T follicular helper cell (primary cell): ENCODE measurements at regions not wholly inside any gene's neighbourhood (a gene's known extent, or its start where the extent isn't known, plus 50 kb on each side); places are given as distances from the start of the nearest gene placed in this dataset.

Experiments used
- DNase-seq: peaks from one replicate; pipeline ENCODE4 v3.0.0-alpha.2; 2020; ENCODE audit warnings: low read depth

GRCh38 chr11:128261011-128261421 lies 326.3 kb downstream of the ETS1 start:
- no peak for DNase-seq

DNA sequence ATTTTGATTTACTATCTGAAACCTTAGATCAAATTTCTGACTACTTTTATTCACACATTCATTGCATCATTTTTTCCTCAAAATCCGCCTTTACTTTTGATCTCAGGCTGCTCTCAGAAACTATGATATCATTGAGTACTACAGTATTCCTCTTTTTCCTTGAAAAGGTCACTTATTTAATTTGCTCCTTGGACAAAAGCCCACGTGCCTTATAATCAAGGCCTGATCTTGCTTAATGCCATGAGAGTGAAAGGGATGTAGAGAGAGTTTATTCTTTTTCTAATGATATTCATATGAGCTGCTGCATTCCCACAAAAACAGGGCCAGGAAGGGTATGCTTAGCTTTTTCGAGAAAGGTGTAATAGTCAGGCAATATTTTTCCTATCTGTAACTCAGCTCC lies 327.0 kb downstream of the ETS1 start:
- no peak for DNase-seq

- no peak for DNase-seq
Observed at GRCh38 chr11:128259816-128260215, 327.5 kb downstream of the ETS1 start.

GRCh38 chr11:128254941-128255340 lies 332.4 kb downstream of the ETS1 start:
- DNase-seq, result no peak

- DNase-seq, result no peak
Observed at GRCh38 chr11:128251140-128251539, 336.2 kb downstream of the ETS1 start.

DNA sequence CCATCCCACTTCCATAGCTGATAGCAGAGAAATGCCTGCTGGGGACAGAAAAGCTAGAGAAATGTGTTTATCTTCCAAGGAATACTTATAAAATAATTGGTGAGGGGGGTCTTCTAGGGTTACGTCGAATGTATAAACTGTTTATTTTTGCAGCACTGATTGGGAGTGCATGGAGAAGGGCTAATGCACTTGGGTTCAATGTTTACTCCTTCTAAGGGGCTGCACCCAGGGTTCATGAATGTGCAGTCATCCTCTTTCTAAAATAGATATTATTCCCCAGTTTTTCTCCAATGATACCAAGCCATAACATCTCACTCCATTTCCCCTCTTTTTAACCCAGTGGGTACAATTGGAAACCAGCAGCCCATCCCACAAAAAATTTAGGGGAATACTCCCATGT lies 336.9 kb downstream of the ETS1 start:
- no peak for DNase-seq

GRCh38 chr11:128246810-128247594 lies 340.4 kb downstream of the ETS1 start:
- no peak for DNase-seq

DNA sequence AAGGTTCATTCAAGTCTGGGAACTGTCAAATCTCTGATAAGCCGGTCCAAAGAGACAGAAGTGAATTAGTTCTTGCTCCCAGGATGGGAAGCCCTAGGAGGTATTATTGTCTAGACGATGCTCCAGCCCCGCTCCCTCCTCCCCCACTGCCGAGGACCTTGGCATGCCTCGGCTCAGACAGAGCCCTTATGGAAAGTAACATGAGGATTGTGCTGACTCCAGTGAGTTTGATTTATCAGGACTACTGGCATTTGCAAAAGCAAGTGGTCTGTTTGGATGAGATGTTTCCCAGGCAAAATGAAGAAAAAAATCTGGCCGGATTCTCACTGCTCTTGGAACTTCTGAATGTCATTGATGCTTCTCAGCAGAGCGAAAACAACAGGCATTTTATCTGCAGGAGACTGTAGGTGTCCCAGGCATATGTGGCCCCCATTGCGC lies 341.0 kb downstream of the ETS1 start:
- DNase-seq, result no peak

DNA sequence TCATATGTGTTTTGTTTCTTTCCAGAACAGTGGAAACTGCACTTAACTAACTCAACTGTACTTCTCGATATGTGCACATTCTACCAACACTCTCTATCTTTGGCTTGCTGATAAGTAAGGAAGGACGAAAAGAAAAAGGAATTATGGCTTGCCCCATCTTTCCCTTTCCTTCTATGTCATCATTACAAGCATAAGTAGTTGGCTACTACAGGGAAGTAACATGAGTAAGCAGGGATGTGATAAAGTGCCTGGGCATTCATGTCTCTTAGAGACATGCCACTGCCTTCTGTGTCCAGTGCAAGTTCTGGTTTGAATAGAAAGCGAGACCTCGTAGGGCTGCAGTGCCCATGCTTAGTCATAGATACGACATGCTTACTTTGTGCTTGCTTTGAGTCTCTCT lies 342.5 kb downstream of the ETS1 start:
- DNase-seq, result no peak

- no peak for DNase-seq
Observed at GRCh38 chr11:128242451-128242850, 344.9 kb downstream of the ETS1 start.

- no peak for DNase-seq
Observed at GRCh38 chr11:128240546-128240945, 346.8 kb downstream of the ETS1 start.

DNA sequence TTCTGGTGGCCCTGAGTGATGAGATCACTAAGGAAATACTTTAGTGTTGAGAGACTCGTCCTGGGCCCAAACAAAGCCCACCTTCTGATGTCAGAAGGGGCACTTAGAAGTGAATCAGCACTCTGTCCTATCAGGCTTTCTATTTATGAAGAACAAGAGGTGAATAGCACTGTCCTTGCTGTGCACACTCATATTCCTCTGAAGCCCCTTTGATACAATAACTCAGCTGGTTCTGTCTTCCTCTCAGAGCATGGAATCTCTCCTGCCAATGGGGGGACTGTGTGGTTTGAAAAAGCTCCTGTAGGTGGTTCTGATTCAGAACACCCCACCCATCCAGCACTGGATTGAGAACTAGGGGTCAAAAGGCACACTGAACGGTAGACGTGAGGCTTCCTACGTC lies 348.1 kb downstream of the ETS1 start:
- DNase-seq, result no peak

- no peak for DNase-seq
Observed at GRCh38 chr11:128238521-128239265, 348.7 kb downstream of the ETS1 start.

- DNase-seq, result no peak
Observed at GRCh38 chr11:128236506-128237498, 350.6 kb downstream of the ETS1 start.

DNA sequence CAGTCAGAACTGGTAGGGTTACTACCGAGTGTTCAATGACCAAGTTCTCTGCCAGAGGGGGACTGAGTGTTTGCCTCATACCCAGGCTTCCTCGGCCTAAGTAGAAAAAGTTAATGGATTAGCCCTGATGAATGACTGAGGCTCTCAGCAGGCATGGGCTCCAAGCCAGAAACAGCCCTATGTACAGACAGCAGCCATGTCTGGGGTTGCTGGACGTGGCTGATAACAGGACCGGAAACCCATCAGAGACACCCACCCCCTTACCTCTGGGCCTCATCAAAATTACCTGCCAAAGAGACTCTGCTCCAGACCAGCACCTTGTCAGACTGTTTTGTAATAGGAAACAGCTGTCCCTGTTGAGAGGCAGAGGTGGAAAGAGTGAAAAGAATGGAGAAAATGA lies 351.4 kb downstream of the ETS1 start:
- DNase-seq, result no peak

DNA sequence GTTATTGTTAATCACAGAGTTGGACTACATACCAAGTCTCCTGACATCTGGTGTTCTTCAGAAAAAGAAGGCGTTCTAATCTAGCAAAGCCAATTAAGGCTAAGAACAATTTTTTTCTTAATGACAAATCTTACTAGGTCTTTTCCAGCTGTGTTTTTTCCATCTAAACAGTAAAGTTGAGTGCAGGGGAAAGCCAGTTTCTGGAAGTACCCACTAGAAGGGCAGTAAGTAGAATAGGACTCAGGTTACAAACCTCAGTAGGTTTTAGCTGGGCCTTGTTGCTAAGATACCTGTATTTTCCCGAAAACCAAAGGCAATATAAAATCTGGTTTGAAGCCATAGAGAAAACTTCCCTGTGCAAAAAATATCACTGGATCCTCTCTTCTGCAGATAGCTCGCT lies 351.9 kb downstream of the ETS1 start:
- DNase-seq, result no peak

DNA sequence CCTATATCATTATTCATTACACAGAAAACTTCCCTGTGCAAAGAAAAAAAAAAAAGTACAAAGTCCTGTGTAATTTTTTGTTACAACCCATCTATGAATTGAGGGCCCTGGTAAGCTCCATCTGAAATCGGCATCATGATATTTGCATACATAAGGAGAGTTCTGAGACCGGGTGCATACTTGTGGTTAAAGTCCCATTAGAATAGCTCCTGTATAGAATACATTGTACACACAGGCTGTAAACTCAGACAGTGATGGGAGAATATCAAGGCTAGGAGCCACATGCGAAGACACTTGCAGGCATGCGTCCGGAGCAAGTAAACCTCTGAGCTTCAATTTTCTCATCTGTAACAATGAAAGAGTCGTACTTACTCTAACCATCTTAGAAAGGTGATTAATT lies 353.2 kb downstream of the ETS1 start:
- no peak for DNase-seq

GRCh38 chr11:128232588-128232987 lies 354.8 kb downstream of the ETS1 start:
- DNase-seq, result no peak

DNA sequence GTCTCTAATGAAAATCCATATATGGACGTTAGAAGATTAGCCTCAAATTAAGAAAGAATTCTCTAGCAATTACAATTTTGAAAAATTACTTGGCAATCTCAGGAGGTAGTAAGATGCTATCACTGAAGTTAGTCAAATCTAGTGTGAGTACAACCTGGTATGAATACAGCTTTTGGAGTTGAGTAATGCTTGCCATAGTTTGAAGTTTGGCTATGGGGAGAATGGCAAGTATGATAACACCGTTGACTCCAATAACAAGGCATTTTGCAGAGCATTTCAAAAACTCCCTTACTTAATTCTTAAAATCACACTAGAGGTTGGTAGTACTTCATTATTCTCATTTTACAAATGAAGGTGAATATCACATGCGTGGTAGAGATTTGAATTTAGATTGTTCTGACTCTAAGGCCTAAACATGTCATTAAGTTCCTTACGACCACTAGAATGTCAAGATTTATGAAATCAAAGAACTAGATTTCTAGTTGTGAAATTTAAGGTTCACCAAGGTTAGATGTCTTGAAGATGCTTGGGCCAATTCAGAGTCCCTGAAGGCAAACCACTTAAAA lies 355.4 kb downstream of the ETS1 start:
- DNase-seq, result no peak

DNA sequence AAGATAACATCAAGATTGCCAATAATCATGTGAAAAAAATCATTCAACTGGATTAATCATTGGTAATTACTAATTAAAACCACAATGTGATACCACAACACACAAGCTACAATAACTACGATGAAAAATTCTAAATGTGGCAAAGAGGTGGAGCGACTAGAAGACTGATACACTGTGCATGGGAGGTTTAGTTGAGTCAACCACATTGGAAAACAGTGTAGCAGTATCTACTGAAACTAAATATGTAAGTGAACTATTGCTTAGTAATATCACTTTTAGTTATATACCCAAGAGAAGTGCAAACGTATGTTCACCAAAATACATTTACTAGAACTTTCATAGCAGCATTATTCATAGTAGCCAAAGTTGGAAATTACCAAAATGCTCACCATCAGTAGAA lies 359.9 kb downstream of the ETS1 start:
- DNase-seq, result no peak

GRCh38 chr11:128226106-128226716 lies 361.1 kb downstream of the ETS1 start:
- no peak for DNase-seq
